ENCODE measurements at regions not wholly inside any gene's neighbourhood (a gene's known extent, or its start where the extent isn't known, plus 50 kb on each side); places are given as distances from the start of the nearest gene placed in this dataset.

DNA sequence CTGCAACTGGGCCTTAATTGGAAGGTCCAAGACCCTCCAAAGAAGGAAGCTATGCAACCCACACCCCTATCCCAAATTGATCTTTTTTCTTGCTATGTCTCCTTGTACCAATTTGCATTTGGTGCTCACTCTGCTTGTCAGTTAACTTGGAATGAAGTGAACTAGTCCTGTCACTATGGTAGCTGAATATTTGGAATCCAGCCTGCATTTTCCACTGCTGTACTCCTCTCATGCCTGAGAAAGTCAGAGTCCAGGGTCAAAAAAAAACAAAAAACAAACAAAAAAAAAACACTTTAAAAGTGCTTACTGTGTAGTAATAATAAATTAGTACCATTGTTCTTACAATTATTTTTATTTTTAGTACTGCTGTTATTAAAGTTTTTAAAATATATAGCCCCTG is 462.8 kb upstream of the SLC8A1 start:
- TF ChIP-seq, protein P1, sequence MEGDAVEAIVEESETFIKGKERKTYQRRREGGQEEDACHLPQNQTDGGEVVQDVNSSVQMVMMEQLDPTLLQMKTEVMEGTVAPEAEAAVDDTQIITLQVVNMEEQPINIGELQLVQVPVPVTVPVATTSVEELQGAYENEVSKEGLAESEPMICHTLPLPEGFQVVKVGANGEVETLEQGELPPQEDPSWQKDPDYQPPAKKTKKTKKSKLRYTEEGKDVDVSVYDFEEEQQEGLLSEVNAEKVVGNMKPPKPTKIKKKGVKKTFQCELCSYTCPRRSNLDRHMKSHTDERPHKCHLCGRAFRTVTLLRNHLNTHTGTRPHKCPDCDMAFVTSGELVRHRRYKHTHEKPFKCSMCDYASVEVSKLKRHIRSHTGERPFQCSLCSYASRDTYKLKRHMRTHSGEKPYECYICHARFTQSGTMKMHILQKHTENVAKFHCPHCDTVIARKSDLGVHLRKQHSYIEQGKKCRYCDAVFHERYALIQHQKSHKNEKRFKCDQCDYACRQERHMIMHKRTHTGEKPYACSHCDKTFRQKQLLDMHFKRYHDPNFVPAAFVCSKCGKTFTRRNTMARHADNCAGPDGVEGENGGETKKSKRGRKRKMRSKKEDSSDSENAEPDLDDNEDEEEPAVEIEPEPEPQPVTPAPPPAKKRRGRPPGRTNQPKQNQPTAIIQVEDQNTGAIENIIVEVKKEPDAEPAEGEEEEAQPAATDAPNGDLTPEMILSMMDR (IDR thresholded peaks at IDR 0.05; ENCODE audit: low read depth, low read length), result no peak
- no peak for DNase-seq (ENCODE audit: extremely low read depth, low read depth)

DNA sequence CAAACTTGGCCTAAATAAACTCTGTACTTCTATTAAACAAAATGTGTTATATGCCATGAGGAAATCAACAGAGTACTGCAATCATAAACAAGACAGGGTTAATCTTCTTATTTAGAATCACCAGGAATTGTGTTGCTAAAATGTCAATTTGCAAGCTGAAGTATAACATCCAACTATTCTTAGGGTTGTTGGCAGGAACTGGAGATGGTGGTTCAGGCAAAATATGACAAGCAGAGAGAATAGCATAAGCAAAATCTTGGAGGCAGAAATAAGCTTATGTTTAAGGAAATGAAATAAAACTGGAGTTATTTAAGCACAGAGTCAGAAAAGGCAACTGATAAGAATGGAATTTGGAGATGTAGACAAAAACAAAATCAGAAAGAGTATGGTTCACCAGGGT is 463.8 kb upstream of the SLC8A1 start:
- TF ChIP-seq, protein P1 (IDR thresholded peaks at IDR 0.05; ENCODE audit: low read depth, low read length), result no peak
- DNase-seq (ENCODE audit: extremely low read depth, low read depth), result no peak

DNA sequence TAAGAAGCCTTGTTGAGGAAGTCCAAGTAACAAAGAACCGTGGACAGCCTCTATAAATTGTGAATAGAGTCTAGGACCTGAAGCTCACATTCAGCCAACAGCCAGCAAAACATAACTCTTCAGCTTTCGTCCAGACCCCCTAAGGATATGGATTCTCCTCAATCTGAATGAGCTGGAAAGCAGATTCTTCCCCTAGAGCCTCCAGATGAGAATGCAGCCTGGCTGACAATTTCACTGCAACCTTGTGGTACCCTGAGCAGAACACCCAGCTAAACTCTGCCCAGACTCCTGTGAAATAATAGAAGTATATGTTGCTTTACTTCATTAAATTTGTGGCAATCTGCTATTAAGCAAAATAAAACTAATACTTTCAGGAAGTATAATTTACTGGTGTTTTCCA is 483.5 kb upstream of the SLC8A1 start:
- no peak for DNase-seq (ENCODE audit: extremely low read depth, low read depth)
- TF ChIP-seq, protein P1 (IDR thresholded peaks at IDR 0.05; ENCODE audit: low read depth, low read length), result no peak

DNA sequence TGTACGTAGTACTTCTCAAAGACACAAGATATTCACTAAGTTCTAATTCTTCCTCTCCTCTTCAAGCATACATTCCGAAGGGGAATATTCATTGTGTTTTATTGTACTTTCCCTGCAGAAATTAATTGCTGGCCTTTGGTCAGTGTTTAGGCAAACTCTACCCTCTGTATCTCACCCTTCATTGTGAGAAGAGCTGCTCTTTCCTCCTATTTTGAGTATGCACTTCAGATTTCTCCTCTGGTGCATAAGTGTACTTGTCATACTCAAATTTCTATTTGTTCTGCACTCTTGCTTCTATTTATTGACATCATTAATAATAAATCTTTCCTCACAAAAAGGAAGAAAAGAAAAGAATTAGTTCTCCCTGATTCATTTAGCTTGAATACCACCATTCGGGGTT is 485.4 kb upstream of the SLC8A1 start:
- DNase-seq (ENCODE audit: extremely low read depth, low read depth), result no peak
- TF ChIP-seq, protein P1 (IDR thresholded peaks at IDR 0.05; ENCODE audit: low read depth, low read length), result no peak

DNA sequence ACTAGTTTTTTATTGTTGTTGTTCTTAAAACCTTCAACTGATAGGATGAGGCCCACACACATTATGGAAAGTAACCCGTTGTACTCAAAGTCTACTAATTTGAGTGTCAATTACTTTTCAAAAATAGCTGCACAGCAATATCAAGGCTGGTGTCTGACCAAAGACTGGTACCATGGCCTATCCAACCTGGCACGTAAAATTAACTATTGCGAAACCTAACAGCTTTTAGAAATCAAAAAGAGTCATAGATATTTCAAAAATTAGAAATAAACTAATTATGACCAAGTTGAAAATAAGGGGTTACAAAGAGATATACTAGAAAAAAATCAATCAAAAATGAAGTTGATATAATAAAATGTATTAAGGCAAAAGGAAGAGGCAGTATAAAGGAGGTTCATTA is 501.5 kb upstream of the SLC8A1 start:
- TF ChIP-seq, protein P1 (IDR thresholded peaks at IDR 0.05; ENCODE audit: low read depth, low read length), result no peak
- no peak for DNase-seq (ENCODE audit: extremely low read depth, low read depth)

DNA sequence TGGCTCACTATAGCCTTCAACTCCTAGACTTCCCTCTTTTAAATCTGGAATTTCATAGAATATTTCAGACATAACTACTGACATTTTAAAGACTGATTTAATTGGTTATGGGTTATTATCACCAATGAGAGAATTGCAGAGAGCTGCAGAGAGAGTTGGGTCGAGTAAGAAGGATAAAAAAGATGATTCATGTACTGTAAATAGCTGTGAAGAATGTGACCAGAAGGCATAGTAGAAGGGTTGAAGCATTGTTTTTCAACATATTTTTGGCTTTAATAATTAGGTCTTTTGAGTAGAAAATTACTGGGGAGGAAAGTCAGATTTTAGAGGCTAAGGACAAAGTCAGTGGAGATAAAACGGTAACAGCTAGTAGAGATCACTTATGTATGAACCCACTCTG is 503.2 kb upstream of the SLC8A1 start:
- no peak for DNase-seq (ENCODE audit: extremely low read depth, low read depth)
- TF ChIP-seq, protein P1 (IDR thresholded peaks at IDR 0.05; ENCODE audit: low read depth, low read length), result no peak

DNA sequence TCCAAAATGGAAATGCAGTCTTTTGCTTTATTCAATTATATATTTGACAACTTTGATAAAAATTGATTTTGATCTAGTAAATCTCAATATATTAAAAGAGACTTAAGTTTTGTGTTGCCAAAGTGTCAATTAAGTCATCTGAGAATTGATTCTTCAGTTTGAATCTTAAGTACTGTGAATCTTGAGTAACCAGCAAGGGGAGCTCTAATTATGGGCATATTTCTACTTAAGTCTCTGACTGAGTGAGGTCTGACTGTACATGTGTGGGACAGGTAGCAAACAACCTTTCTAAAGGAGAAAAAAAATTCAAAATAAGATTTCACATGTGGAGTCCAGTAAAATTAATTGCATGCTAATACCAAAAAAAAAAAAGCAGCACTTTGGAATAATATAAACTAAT is 503.7 kb upstream of the SLC8A1 start:
- TF ChIP-seq, protein P1 (IDR thresholded peaks at IDR 0.05; ENCODE audit: low read depth, low read length), result no peak
- DNase-seq (ENCODE audit: extremely low read depth, low read depth), result no peak

Measured in AG09319 (cell line).